NT2/D1 (cell line): ENCODE measurements at regions not wholly inside any gene's neighbourhood (a gene's known extent, or its start where the extent isn't known, plus 50 kb on each side); places are given as distances from the start of the nearest gene placed in this dataset.

ENCODE experiments used
- DNase-seq: peaks from one replicate; pipeline ENCODE4 v3.0.0-alpha.2; 2011; ENCODE audit warnings: low read depth, low spot score
- H3K27me3 ChIP-seq: 2 replicates; pipeline ENCODE4 v1.6.0; 2011; ENCODE audit warnings: mild to moderate bottlenecking; ENCODE audit not compliant: insufficient read length, insufficient read depth
- H3K36me3 ChIP-seq: 2 replicates; pipeline ENCODE4 v1.6.1; 2011; ENCODE audit warnings: mild to moderate bottlenecking, low read length, mixed read lengths; ENCODE audit not compliant: insufficient read depth, insufficient read length
- H3K4me1 ChIP-seq: 2 replicates; pipeline ENCODE4 v1.5.1; 2011; ENCODE audit not compliant: insufficient read depth, insufficient read length
- H3K4me3 ChIP-seq: 2 replicates; pipeline ENCODE4 v1.5.1; 2011; ENCODE audit warnings: low read depth; ENCODE audit not compliant: insufficient read length
- H3K9ac ChIP-seq: 2 replicates; pipeline ENCODE4 v1.6.0; 2011; ENCODE audit warnings: low read depth; ENCODE audit not compliant: insufficient read length
- H3K9me3 ChIP-seq: 2 replicates; pipeline ENCODE4 v1.5.1; 2011; ENCODE audit warnings: mild to moderate bottlenecking, low read length; ENCODE audit not compliant: insufficient read depth
- SUZ12 ChIP-seq: IDR thresholded peaks from 2 replicates; pipeline ENCODE4 v1.6.1; 2011; ENCODE audit not compliant: insufficient read length, insufficient read depth; ENCODE audit errors: extremely low read depth
- YY1 ChIP-seq: IDR thresholded peaks from 2 replicates; pipeline ENCODE4 v1.6.1; 2011; ENCODE audit not compliant: insufficient read length, insufficient read depth
- ZNF274 ChIP-seq: IDR thresholded peaks from 2 replicates; pipeline ENCODE4 v1.6.1; 2011; ENCODE audit warnings: mild to moderate bottlenecking, low read depth, low read length

DNA sequence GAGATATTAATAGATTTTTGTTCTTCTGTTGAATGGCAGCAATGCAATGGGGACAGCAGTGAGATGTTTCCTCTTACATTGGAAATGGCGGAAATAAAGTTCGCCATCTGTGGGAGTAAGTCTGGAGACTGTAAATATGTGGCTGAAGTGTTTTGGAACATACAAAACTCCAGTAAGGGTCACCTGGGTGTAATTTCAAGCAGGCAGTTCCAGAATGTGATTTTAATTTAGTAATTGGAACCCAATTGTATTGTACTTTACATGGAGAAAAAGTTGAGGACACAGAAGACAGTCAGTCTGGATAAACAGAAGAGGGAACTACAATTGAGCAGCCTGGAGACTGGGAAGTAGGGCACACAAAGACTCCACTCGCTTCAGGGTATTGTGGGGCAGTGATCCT is 108.6 kb downstream of the NTMT2 start:
- H3K4me1 ChIP-seq = no peaks in the 10 kb centered on the region
- H3K9ac ChIP-seq = no peak overlapping the region
- H3K4me3 ChIP-seq = no peak overlapping the region
- no peaks in the 10 kb centered on the region for H3K27me3 ChIP-seq
- H3K9me3 ChIP-seq = peaks cover 36% of the 10 kb centered on the region
- no peak for DNase-seq
- H3K36me3 ChIP-seq = no peaks in the 10 kb centered on the region
- TF ChIP-seq ZNF274 = no peak
- TF ChIP-seq YY1 = no peak
- TF ChIP-seq SUZ12 = no peak

DNA sequence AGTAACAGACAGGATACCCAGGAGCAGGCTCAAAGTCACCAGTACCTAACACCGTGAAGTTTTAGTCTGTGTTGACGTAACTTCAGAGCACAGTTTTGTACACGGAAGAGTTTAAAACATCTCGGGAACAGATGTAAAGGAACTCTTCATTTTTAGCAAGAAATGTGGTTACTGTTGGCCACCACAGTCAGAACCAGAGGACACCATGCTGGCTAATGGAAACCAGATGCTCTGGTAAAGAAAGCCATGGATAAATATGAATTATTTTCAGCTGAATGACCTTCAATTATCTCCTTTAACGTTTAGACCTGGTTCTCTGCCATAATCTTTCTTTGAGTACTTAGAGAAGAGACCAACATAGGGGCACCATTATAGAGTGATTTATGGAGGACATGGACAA is 115.9 kb downstream of the NTMT2 start:
- Histone ChIP-seq H3K4me1 (no peaks in the 10 kb centered on the region), H3K27me3 (no peaks in the 10 kb centered on the region), H3K4me3 (no peak overlapping the region), H3K36me3 (no peaks in the 10 kb centered on the region), H3K9ac (no peak overlapping the region), H3K9me3 (peaks cover 27% of the 10 kb centered on the region)
- DNase-seq = no peak
- TF ChIP-seq YY1 (no peak), SUZ12 (no peak), ZNF274 (no peak)

- no peaks in the 10 kb centered on the region for H3K27me3 ChIP-seq
- no peak for TF ChIP-seq SUZ12
- no peak for TF ChIP-seq YY1
- no peak for TF ChIP-seq ZNF274
- H3K4me3 ChIP-seq = no peak overlapping the region
- no peaks in the 10 kb centered on the region for H3K36me3 ChIP-seq
- no peak for DNase-seq
- H3K9me3 ChIP-seq = peaks cover 27% of the 10 kb centered on the region
- no peak overlapping the region for H3K9ac ChIP-seq
- no peaks in the 10 kb centered on the region for H3K4me1 ChIP-seq
Observed at GRCh38 chr1:170262276-170262939, 116.6 kb downstream of the NTMT2 start.

DNA sequence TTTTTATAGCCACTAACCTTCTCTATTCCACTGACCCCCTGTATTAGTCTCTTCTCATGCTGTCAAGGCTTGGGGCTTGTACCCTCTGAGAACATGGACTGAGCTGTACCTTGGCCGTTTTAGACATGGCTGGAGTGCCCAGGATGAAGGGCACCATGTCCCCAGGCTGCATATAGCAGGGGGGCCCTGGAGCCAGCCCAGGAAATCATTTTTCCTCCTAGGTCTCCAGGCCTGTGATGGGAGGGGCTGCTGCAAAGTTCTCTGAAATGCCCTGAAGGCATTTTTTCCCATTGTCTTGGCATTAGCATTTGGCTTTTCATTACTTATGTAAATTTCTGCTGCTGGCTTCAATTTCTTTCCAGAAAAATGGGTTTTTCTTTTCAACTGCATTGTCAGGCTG is 119.5 kb downstream of the NTMT2 start:
- Histone ChIP-seq H3K9ac (no peak overlapping the region), H3K9me3 (peaks cover 27% of the 10 kb centered on the region), H3K4me1 (no peaks in the 10 kb centered on the region), H3K27me3 (no peaks in the 10 kb centered on the region), H3K36me3 (no peaks in the 10 kb centered on the region), H3K4me3 (no peak overlapping the region)
- no peak for TF ChIP-seq SUZ12
- TF ChIP-seq YY1 = no peak
- no peak for TF ChIP-seq ZNF274
- no peak for DNase-seq

- Histone ChIP-seq H3K27me3 (no peaks in the 10 kb centered on the region), H3K36me3 (no peaks in the 10 kb centered on the region), H3K9ac (no peak overlapping the region), H3K9me3 (peaks cover 27% of the 10 kb centered on the region), H3K4me3 (no peak overlapping the region), H3K4me1 (no peaks in the 10 kb centered on the region)
- DNase-seq = no peak
- no peak for TF ChIP-seq ZNF274
- no peak for TF ChIP-seq YY1
- TF ChIP-seq SUZ12 = no peak
Observed at GRCh38 chr1:170267317-170267716, 121.6 kb downstream of the NTMT2 start.

- H3K4me1 ChIP-seq = no peaks in the 10 kb centered on the region
- H3K4me3 ChIP-seq = no peak overlapping the region
- no peak overlapping the region for H3K9ac ChIP-seq
- no peak for DNase-seq
- no peaks in the 10 kb centered on the region for H3K27me3 ChIP-seq
- H3K9me3 ChIP-seq = no peaks in the 10 kb centered on the region
- TF ChIP-seq SUZ12 = no peak
- no peak for TF ChIP-seq YY1
- no peak for TF ChIP-seq ZNF274
- H3K36me3 ChIP-seq = no peaks in the 10 kb centered on the region
Observed at GRCh38 chr1:170271430-170272161, 125.8 kb downstream of the NTMT2 start.

GRCh38 chr1:170273291-170274130 is 127.8 kb downstream of the NTMT2 start:
- H3K9ac ChIP-seq = no peak overlapping the region
- TF ChIP-seq SUZ12 (no peak), YY1 (no peak), ZNF274 (no peak)
- H3K4me1 ChIP-seq = no peaks in the 10 kb centered on the region
- no peaks in the 10 kb centered on the region for H3K36me3 ChIP-seq
- no peaks in the 10 kb centered on the region for H3K9me3 ChIP-seq
- H3K27me3 ChIP-seq = no peaks in the 10 kb centered on the region
- no peak overlapping the region for H3K4me3 ChIP-seq
- no peak for DNase-seq
